H1 (cell line): ENCODE measurements at regions not wholly inside any gene's neighbourhood (a gene's known extent, or its start where the extent isn't known, plus 50 kb on each side); places are given as distances from the start of the nearest gene placed in this dataset.

Experiments used
- CTCF ChIA-PET: fragments of 300-600 bp; sonication (Branson Sonifier 250); formaldehyde crosslinking; loops from one replicate; lab custom pipeline; 2021; ENCODE audit not compliant: partially characterized antibody; lab: Charles Lee
- POLR2A ChIA-PET: fragments of 300-600 bp; sonication (Branson Sonifier 250); formaldehyde crosslinking; loops from one replicate; lab custom pipeline; 2021; ENCODE audit warnings: inconsistent platforms; ENCODE audit not compliant: partially characterized antibody; lab: Charles Lee
- DNase-seq, 2 experiments: peaks; one replicate each; pipeline versions ENCODE4 v3.0.0 to v3.0.0-alpha.2; 2010 to 2022; ENCODE audit warnings: low spot score in 2 of 2, low read depth in 1 of 2, mixed read lengths in 1 of 2
- FAIRE-seq: peaks from 2 replicates; lab custom pipeline; 2011; peaks lifted over from hg19 to GRCh38; lab: Jason Lieb, UNC
- H2AFZ ChIP-seq: 2 replicates; pipeline ENCODE4 v1.8.1; 2012; ENCODE audit warnings: low read length, inconsistent platforms
- H2AK5ac ChIP-seq: 2 replicates; pipeline ENCODE4 v1.6.1; 2013; ENCODE audit warnings: low read depth, low read length
- H2BK120ac ChIP-seq: replicated peaks from 2 replicates; pipeline ENCODE3; 2013; ENCODE audit warnings: low read depth, low read length, inconsistent platforms
- H2BK12ac ChIP-seq: 2 replicates; pipeline ENCODE4 v1.6.1; 2013; ENCODE audit warnings: low read depth, low read length
- H2BK15ac ChIP-seq: 2 replicates; pipeline ENCODE4 v1.6.1; 2013; ENCODE audit warnings: low read length
- H2BK20ac ChIP-seq: 2 replicates; pipeline ENCODE4 v1.6.1; 2013; ENCODE audit warnings: low read length
- H2BK5ac ChIP-seq: 2 replicates; pipeline ENCODE4 v1.6.1; 2013; ENCODE audit warnings: low read depth, low read length
- H3K14ac ChIP-seq: 2 replicates; pipeline ENCODE4 v1.6.1; 2013; ENCODE audit warnings: inconsistent platforms; ENCODE audit not compliant: insufficient read length
- H3K18ac ChIP-seq: 2 replicates; pipeline ENCODE4 v1.6.1; 2013; ENCODE audit warnings: low read length; ENCODE audit errors: extremely low read depth
- H3K23ac ChIP-seq: 2 replicates; pipeline ENCODE4 v1.6.1; 2013; ENCODE audit warnings: inconsistent platforms; ENCODE audit not compliant: insufficient read length
- H3K23me2 ChIP-seq: 2 replicates; pipeline ENCODE4 v1.6.1; 2013; ENCODE audit warnings: low read depth, low read length
- H3K27ac ChIP-seq: 2 replicates; pipeline ENCODE4 v1.6.1; 2011; ENCODE audit warnings: low read depth, low read length, inconsistent platforms
- H3K27me3 ChIP-seq, 4 experiments: replicated peaks in 1 of 4; 1 replicate in 1 of 4; 2 replicates in 3 of 4; pipeline versions ENCODE4 v1.6.1 to v1.8.1; 2011 to 2013; ENCODE audit warnings: low read length in 3 of 4, mild to moderate bottlenecking in 3 of 4, inconsistent platforms in 2 of 4, mixed read lengths in 2 of 4, moderate library complexity in 1 of 4; ENCODE audit not compliant: control insufficient read depth in 3 of 4, insufficient read depth in 3 of 4; ENCODE audit errors: extremely low read depth in 1 of 4
- H3K36me3 ChIP-seq, 4 experiments: 2 replicates each; pipeline versions ENCODE4 v1.6.1 to v1.8.1; 2011 to 2013; ENCODE audit warnings: mild to moderate bottlenecking in 4 of 4, low read length in 3 of 4, moderate library complexity in 2 of 4, control low read depth in 1 of 4, inconsistent platforms in 1 of 4; ENCODE audit not compliant: insufficient read depth in 4 of 4, control insufficient read depth in 2 of 4
- H3K4ac ChIP-seq: replicated peaks from 2 replicates; pipeline ENCODE3; 2013; ENCODE audit warnings: low read length, low read depth, mixed read lengths, inconsistent platforms; ENCODE audit not compliant: insufficient read length
- H3K4me1 ChIP-seq, 4 experiments: replicated peaks in 1 of 4; 1 replicate in 1 of 4; 2 replicates in 3 of 4; pipeline versions ENCODE4 v1.6.1 to v1.8.1; 2011 to 2013; ENCODE audit warnings: low read length in 3 of 4, inconsistent platforms in 2 of 4, mixed read lengths in 1 of 4; ENCODE audit not compliant: insufficient read depth in 4 of 4, control insufficient read depth in 3 of 4
- H3K4me2 ChIP-seq, 2 experiments: 2 replicates each; pipeline versions ENCODE4 v1.6.1 to v1.8.1; 2011 to 2013; ENCODE audit warnings: low read depth in 2 of 2, low read length in 2 of 2, control low read depth in 1 of 2, inconsistent platforms in 1 of 2, mild to moderate bottlenecking in 1 of 2; ENCODE audit not compliant: insufficient read depth in 1 of 2
- H3K4me3 ChIP-seq, 4 experiments: fragments of 200-600, 300-600 bp in 1 of 4; sonication (generic), shearing (Covaris generic), sonication (Bioruptor Twin) in 1 of 4; 2 replicates each; pipeline versions ENCODE4 v1.5.1 to v1.8.1; 2011 to 2016; ENCODE audit warnings: low read length in 4 of 4, low read depth in 3 of 4, control low read depth in 2 of 4, inconsistent platforms in 2 of 4, mild to moderate bottlenecking in 2 of 4, mixed read lengths in 1 of 4, moderate library complexity in 1 of 4; ENCODE audit not compliant: insufficient read depth in 2 of 4; ENCODE audit errors: extremely low read depth in 1 of 4
- H3K56ac ChIP-seq: replicated peaks from 2 replicates; pipeline ENCODE3; 2013; ENCODE audit warnings: low read depth, mild to moderate bottlenecking, mixed read lengths, low read length, inconsistent platforms; ENCODE audit not compliant: insufficient read length
- H3K79me1 ChIP-seq: 2 replicates; pipeline ENCODE4 v1.6.1; 2013; ENCODE audit warnings: low read depth, low read length, control low read depth
- H3K79me2 ChIP-seq, 2 experiments: 2 replicates each; pipeline versions ENCODE4 v1.6.1 to v1.8.1; 2012 to 2013; ENCODE audit warnings: low read length in 2 of 2, mild to moderate bottlenecking in 2 of 2, inconsistent platforms in 1 of 2; ENCODE audit not compliant: insufficient read depth in 2 of 2, control insufficient read depth in 1 of 2
- H3K9ac ChIP-seq, 4 experiments: replicated peaks in 1 of 4; 1 replicate in 1 of 4; 2 replicates in 3 of 4; pipeline versions ENCODE4 v1.6.1 to v1.8.1; 2011 to 2013; ENCODE audit warnings: low read depth in 3 of 4, low read length in 3 of 4, control low read depth in 2 of 4, mild to moderate bottlenecking in 2 of 4, moderate library complexity in 2 of 4, inconsistent platforms in 1 of 4; ENCODE audit errors: extremely low read depth in 1 of 4
- H3K9me3 ChIP-seq, 2 experiments: 2 replicates each; pipeline versions ENCODE4 v1.6.1 to v1.8.1; 2012 to 2013; ENCODE audit warnings: mild to moderate bottlenecking in 2 of 2, moderate library complexity in 2 of 2, control low read depth in 1 of 2, inconsistent platforms in 1 of 2, low read depth in 1 of 2, low read length in 1 of 2, mixed read lengths in 1 of 2; ENCODE audit not compliant: insufficient read depth in 2 of 2
- H4K20me1 ChIP-seq, 2 experiments: replicated peaks in 1 of 2; 2 replicates each; pipeline versions ENCODE3 to v1.8.1; 2011 to 2013; ENCODE audit warnings: inconsistent platforms in 2 of 2, low read length in 2 of 2, mild to moderate bottlenecking in 1 of 2; ENCODE audit not compliant: insufficient read depth in 2 of 2, control insufficient read depth in 1 of 2
- H4K5ac ChIP-seq: 2 replicates; pipeline ENCODE4 v1.6.1; 2013; ENCODE audit warnings: low read length, low read depth, mixed read lengths, inconsistent platforms; ENCODE audit not compliant: insufficient read length
- H4K8ac ChIP-seq: 2 replicates; pipeline ENCODE4 v1.8.0; 2013; ENCODE audit warnings: mild to moderate bottlenecking, moderate library complexity, low read length, inconsistent platforms; ENCODE audit not compliant: insufficient read depth; ENCODE audit errors: extremely low read depth
- H4K91ac ChIP-seq: replicated peaks from 2 replicates; pipeline ENCODE3; 2013; ENCODE audit warnings: low read length, mixed read lengths, inconsistent platforms; ENCODE audit not compliant: insufficient read length
- EGR1 ChIP-seq: IDR thresholded peaks from 2 replicates; pipeline ENCODE4 v1.6.1; 2011; ENCODE audit warnings: low read depth, low read length, borderline replicate concordance
- KDM1A ChIP-seq: fragments of 200-600, 300-600 bp; sonication (generic); IDR thresholded peaks from 2 replicates; pipeline ENCODE4 v1.7.1; 2016; ENCODE audit warnings: mild to moderate bottlenecking, low read length, borderline replicate concordance
- PHF8 ChIP-seq: fragments of 200-600 bp; sonication (generic); conservative IDR thresholded peaks from 2 replicates; pipeline ENCODE4 v1.7.1; 2012; ENCODE audit warnings: low read depth, mild to moderate bottlenecking, inconsistent platforms, low read length, moderate library complexity
- POLR2AphosphoS5 ChIP-seq: IDR thresholded peaks from 2 replicates; pipeline ENCODE4 v1.6.1; 2011; ENCODE audit warnings: low read depth, low read length
- POU5F1 ChIP-seq: IDR thresholded peaks from 2 replicates; pipeline ENCODE4 v1.6.1; 2011; ENCODE audit warnings: low read depth, mild to moderate bottlenecking, low read length, moderate library complexity
- TEAD4 ChIP-seq: IDR thresholded peaks from 2 replicates; pipeline ENCODE4 v1.6.1; 2012; ENCODE audit warnings: low read depth, low read length, inconsistent platforms, mixed read lengths

- Histone ChIP-seq H3K4me2 (no peak overlapping the region), H2BK20ac (no peak overlapping the region), H3K4me3 (no peak overlapping the region), H3K36me3 (no peaks in the 10 kb centered on the region), H2BK120ac (no peak overlapping the region), H3K27me3 (no peaks in the 10 kb centered on the region), H2BK5ac (no peak overlapping the region), H3K79me1 (no peaks in the 10 kb centered on the region), H3K27ac (no peak overlapping the region), H4K91ac (no peak overlapping the region), H3K23ac (no peak overlapping the region), H2AK5ac (no peak overlapping the region), H3K23me2 (no peaks in the 10 kb centered on the region), H3K9ac (no peak overlapping the region), H3K4me1 (no peaks in the 10 kb centered on the region), H4K20me1 (no peaks in the 10 kb centered on the region), H3K56ac (no peak overlapping the region), H3K18ac (no peak overlapping the region), H3K9me3 (peaks cover 3% of the 10 kb centered on the region in 2 experiments; a peak in 2 of 4 replicates), H3K79me2 (no peaks in the 10 kb centered on the region), H4K5ac (no peak overlapping the region), H3K4ac (no peak overlapping the region), H2AFZ (no peak overlapping the region), H3K14ac (no peak overlapping the region), H2BK12ac (no peak overlapping the region), H2BK15ac (no peak overlapping the region), H4K8ac (no peak overlapping the region)
- POLR2A ChIA-PET: no interaction called here
- DNase-seq (no peak), FAIRE-seq (no peak)
- CTCF ChIA-PET: interaction anchor here (0.8 to 1.1 kb wide), 2 partner anchors 26 to 88 kb away, joined by 3 read pairs; no protein-coding TSS in a partner anchor
- TF ChIP-seq EGR1 (no peak), POLR2AphosphoS5 (no peak), PHF8 (no peak), POU5F1 (no peak), TEAD4 (no peak), KDM1A (no peak)
These were observed 184.1 kb upstream of the SHISA6 start for GRCh38 chr17:11056926-11057325.
